ENCODE measurements at regions not wholly inside any gene's neighbourhood (a gene's known extent, or its start where the extent isn't known, plus 50 kb on each side); places are given as distances from the start of the nearest gene placed in this dataset.

DNA sequence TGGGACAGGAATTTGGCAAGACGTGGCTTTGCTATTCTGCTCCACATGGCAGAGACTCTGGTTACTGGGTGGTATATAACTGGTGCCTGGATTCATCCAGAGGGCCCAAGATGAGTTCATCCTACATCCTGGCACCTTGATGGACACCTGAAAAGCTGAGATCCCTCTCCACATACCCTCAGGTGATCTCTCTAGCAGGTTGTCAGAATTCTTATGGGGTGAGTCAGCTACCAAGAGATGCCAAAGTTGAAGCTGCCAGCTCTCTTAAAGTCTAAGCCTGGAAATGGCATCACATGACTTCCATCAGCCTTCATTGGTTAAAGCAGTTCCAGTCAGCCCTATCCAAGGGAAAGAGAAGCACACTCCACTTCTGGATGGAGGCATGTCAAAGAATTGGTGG, 300.7 kb upstream of the SEL1L start:
- Histone ChIP-seq H3K79me2 (ENCODE audit: control insufficient read depth, insufficient read depth, low read length, unreplicated experiment) (no peaks in the 10 kb centered on the region), H3K4me3 (ENCODE audit: low read depth, low read length) (no peak overlapping the region), H2AFZ (ENCODE audit: low read length, unreplicated experiment) (no peak overlapping the region), H3K27me3 (ENCODE audit: insufficient read depth, low read length) (no peaks in the 10 kb centered on the region), H3K36me3 (ENCODE audit: insufficient read depth, low read length) (no peaks in the 10 kb centered on the region), H3K4me1 (ENCODE audit: control insufficient read depth, insufficient read depth, low read length, unreplicated experiment) (no peaks in the 10 kb centered on the region), H3K27ac (ENCODE audit: low read depth, low read length) (no peak overlapping the region)

DNA sequence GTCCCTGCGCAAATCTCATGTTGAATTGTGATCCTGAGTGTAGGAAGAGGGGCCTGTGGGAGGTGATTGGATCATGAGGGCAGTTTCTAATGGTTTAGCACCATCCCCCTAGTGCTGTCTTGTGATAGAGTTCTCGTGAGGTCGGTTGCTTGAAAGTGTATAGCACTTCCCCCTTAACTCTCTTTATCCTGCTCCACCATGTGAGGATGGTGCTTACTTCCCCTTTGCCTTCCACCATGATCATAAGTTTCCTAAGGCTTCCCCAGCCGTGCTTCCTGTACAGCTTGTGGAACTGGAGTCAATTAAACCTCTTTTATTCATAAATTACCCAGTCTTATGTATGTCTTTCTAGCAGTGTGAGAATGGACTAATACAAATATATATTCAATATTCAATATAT, 303.7 kb upstream of the SEL1L start:
- Histone ChIP-seq H3K4me1 (ENCODE audit: control insufficient read depth, insufficient read depth, low read length, unreplicated experiment) (no peaks in the 10 kb centered on the region), H3K4me3 (ENCODE audit: low read depth, low read length) (no peak overlapping the region), H3K27ac (ENCODE audit: low read depth, low read length) (no peak overlapping the region), H3K79me2 (ENCODE audit: control insufficient read depth, insufficient read depth, low read length, unreplicated experiment) (no peaks in the 10 kb centered on the region), H3K36me3 (ENCODE audit: insufficient read depth, low read length) (no peaks in the 10 kb centered on the region), H2AFZ (ENCODE audit: low read length, unreplicated experiment) (no peak overlapping the region), H3K27me3 (ENCODE audit: insufficient read depth, low read length) (no peaks in the 10 kb centered on the region)

DNA sequence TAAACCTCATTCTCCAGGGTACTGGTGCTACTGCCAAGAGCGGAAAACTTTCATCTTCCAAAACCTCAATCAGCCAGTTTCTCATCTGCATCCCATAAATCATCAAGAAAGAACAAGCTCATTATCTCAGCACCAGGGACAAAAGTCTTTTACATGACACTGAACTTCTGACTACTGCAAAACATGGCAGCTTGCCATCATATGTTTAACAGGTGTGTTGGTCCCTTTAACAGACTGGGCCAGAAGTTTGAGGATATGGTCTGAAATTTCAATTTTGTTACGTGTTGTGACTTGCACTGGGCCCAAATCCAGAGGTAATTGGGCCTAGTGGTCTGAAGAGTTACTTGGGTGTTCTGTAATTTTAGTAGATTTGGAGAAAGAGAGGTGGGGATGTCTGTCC, 305.4 kb upstream of the SEL1L start:
- Histone ChIP-seq H2AFZ (ENCODE audit: low read length, unreplicated experiment) (no peak overlapping the region), H3K4me1 (ENCODE audit: control insufficient read depth, insufficient read depth, low read length, unreplicated experiment) (no peaks in the 10 kb centered on the region), H3K4me3 (ENCODE audit: low read depth, low read length) (no peak overlapping the region), H3K27me3 (ENCODE audit: insufficient read depth, low read length) (no peaks in the 10 kb centered on the region), H3K79me2 (ENCODE audit: control insufficient read depth, insufficient read depth, low read length, unreplicated experiment) (no peaks in the 10 kb centered on the region), H3K36me3 (ENCODE audit: insufficient read depth, low read length) (no peaks in the 10 kb centered on the region), H3K27ac (ENCODE audit: low read depth, low read length) (no peak overlapping the region)

DNA sequence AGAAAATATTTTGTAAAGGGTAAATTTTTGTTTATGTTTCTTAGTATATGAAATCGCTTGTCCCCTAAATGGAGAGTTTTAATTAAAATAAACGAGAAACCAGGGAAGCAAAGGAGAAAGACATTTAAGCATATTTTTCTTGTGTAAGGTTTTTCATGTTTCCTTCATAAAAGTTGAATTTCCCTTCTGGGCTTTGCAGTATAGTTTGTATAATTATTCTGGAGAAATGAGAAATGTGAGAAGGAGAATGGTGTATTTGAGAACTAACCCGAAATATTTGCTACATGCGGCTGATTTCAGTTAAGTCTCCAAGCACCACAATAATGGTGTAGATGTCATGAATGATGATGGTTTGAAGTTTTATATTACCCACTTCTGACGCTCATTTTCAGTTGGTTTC, 307.7 kb upstream of the SEL1L start:
- Histone ChIP-seq H2AFZ (ENCODE audit: low read length, unreplicated experiment) (no peak overlapping the region), H3K36me3 (ENCODE audit: insufficient read depth, low read length) (no peaks in the 10 kb centered on the region), H3K79me2 (ENCODE audit: control insufficient read depth, insufficient read depth, low read length, unreplicated experiment) (no peaks in the 10 kb centered on the region)

DNA sequence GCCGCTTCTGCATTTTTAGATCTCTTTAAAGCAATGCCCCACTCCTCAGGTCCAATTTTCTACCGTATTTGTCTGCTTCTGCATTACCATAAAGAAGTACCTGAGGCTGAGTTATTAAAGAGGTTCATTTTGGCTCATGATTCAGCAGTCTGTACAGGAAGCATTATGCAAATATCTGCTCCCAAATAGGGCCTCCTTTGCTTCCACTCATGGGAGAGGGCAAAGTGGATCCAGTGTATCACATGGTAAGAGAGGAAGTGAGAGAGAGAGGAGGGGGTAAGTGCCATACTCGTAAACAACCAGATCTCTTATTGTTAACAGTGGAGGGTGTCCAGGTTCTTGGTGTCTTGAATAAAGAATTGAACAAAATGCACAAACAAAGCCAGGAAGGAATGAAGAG, 316.1 kb upstream of the SEL1L start:
- Histone ChIP-seq H3K27ac (ENCODE audit: low read depth, low read length) (no peak overlapping the region), H2AFZ (ENCODE audit: low read length, unreplicated experiment) (no peak overlapping the region), H3K4me1 (ENCODE audit: control insufficient read depth, insufficient read depth, low read length, unreplicated experiment) (no peaks in the 10 kb centered on the region), H3K36me3 (ENCODE audit: insufficient read depth, low read length) (no peaks in the 10 kb centered on the region), H3K79me2 (ENCODE audit: control insufficient read depth, insufficient read depth, low read length, unreplicated experiment) (no peaks in the 10 kb centered on the region), H3K27me3 (ENCODE audit: insufficient read depth, low read length) (no peaks in the 10 kb centered on the region), H3K4me3 (ENCODE audit: low read depth, low read length) (no peak overlapping the region)

More for the DNA sequence above, 307.7 kb upstream of the SEL1L start:
- no peaks in the 10 kb centered on the region for H3K4me1 ChIP-seq (ENCODE audit: control insufficient read depth, insufficient read depth, low read length, unreplicated experiment)
- no peaks in the 10 kb centered on the region for H3K27me3 ChIP-seq (ENCODE audit: insufficient read depth, low read length)
- H3K4me3 ChIP-seq (ENCODE audit: low read depth, low read length) = no peak overlapping the region
- H3K27ac ChIP-seq (ENCODE audit: low read depth, low read length) = no peak overlapping the region

DNA sequence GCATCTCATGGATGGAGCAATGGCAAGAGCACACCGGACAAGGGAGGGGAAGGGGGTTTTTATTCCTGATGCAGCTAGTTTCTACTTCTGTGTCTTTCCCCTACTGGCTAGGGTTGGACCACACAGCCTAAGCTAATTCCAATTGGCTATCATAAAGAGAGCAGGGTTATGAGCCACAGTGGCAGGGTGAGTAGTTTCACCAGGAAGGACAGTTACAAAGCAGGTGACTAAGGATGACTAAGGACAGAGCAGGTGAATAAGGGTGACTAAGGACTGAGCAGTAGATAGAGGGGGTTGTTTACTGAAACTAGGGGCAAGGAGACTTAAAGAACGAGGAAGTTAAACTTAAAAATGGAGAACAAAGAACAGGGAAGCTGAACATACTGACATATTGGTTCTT, 321.4 kb upstream of the SEL1L start:
- H3K27me3 ChIP-seq (ENCODE audit: insufficient read depth, low read length) = no peaks in the 10 kb centered on the region
- H3K79me2 ChIP-seq (ENCODE audit: control insufficient read depth, insufficient read depth, low read length, unreplicated experiment) = no peaks in the 10 kb centered on the region
- H3K36me3 ChIP-seq (ENCODE audit: insufficient read depth, low read length) = no peaks in the 10 kb centered on the region
- H3K27ac ChIP-seq (ENCODE audit: low read depth, low read length) = no peak overlapping the region
- H3K4me3 ChIP-seq (ENCODE audit: low read depth, low read length) = no peak overlapping the region
- H3K4me1 ChIP-seq (ENCODE audit: control insufficient read depth, insufficient read depth, low read length, unreplicated experiment) = no peaks in the 10 kb centered on the region
- H2AFZ ChIP-seq (ENCODE audit: low read length, unreplicated experiment) = no peak overlapping the region

DNA sequence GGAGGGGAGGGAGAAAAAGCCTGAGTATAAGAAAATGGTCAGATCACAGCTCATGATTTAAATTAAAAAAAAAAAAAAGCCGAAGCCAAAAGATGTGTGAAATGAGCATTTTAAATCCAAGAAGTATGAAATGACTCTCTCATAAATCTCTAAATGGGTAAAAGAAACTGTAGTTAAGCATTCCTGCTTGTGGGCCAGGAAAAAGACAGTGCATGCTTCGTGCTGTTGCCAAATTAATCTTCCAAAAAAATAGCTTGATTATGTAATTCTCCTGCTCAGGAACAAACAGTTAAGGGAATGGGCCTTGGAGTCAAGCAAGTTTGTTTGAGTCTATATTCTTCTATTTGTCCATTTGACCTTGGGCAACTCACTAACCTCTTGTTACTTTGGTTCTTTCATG, 325.4 kb upstream of the SEL1L start:
- Histone ChIP-seq H3K4me3 (ENCODE audit: low read depth, low read length) (no peak overlapping the region), H3K79me2 (ENCODE audit: control insufficient read depth, insufficient read depth, low read length, unreplicated experiment) (no peaks in the 10 kb centered on the region), H2AFZ (ENCODE audit: low read length, unreplicated experiment) (no peak overlapping the region), H3K27ac (ENCODE audit: low read depth, low read length) (no peak overlapping the region), H3K27me3 (ENCODE audit: insufficient read depth, low read length) (no peaks in the 10 kb centered on the region), H3K4me1 (ENCODE audit: control insufficient read depth, insufficient read depth, low read length, unreplicated experiment) (no peaks in the 10 kb centered on the region), H3K36me3 (ENCODE audit: insufficient read depth, low read length) (no peaks in the 10 kb centered on the region)

DNA sequence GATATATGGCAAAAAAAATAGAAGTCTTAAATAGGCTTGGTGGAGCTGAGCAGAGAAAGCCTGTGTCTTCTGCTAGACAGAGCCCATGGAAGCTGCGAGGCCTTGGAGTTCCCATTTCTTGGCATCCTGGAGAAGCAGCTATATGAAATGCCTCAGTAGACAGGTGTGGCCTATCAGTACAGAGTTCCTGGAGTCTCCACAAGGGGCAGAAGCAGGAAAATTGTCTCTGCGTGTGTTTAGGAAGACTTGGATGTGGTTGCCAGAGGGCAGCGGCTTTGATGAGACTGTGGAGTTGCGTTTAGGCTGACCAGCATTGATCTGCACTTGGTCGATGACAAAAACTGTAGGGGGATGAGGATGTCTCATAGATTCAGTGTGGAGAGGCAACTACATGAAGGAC, 334.5 kb upstream of the SEL1L start:
- H3K27ac ChIP-seq (ENCODE audit: low read depth, low read length) = no peak overlapping the region
- H3K79me2 ChIP-seq (ENCODE audit: control insufficient read depth, insufficient read depth, low read length, unreplicated experiment) = no peaks in the 10 kb centered on the region
- no peak overlapping the region for H2AFZ ChIP-seq (ENCODE audit: low read length, unreplicated experiment)
- H3K36me3 ChIP-seq (ENCODE audit: insufficient read depth, low read length) = no peaks in the 10 kb centered on the region
- no peaks in the 10 kb centered on the region for H3K27me3 ChIP-seq (ENCODE audit: insufficient read depth, low read length)
- no peak overlapping the region for H3K4me3 ChIP-seq (ENCODE audit: low read depth, low read length)
- no peaks in the 10 kb centered on the region for H3K4me1 ChIP-seq (ENCODE audit: control insufficient read depth, insufficient read depth, low read length, unreplicated experiment)

DNA sequence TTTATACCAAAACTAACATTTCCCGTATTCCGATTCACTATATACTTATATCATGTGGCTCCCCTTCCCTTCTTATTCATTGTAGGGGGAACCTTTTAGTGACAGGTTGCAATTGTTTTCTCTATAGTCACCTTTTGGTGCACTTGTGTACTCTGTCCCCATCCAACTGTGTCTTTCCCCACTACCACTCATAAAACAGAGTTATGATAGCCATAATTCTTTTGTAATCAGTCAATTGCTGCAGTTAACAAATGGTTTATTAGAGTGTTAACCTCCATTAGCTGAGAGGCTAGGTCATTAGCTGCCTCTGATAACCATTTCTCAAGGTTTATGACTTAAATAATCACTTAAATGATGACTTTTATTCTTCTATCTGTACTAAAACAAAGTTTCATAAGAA, 338.1 kb upstream of the SEL1L start:
- H3K4me3 ChIP-seq (ENCODE audit: low read depth, low read length) = no peak overlapping the region
- H2AFZ ChIP-seq (ENCODE audit: low read length, unreplicated experiment) = no peak overlapping the region

DNA sequence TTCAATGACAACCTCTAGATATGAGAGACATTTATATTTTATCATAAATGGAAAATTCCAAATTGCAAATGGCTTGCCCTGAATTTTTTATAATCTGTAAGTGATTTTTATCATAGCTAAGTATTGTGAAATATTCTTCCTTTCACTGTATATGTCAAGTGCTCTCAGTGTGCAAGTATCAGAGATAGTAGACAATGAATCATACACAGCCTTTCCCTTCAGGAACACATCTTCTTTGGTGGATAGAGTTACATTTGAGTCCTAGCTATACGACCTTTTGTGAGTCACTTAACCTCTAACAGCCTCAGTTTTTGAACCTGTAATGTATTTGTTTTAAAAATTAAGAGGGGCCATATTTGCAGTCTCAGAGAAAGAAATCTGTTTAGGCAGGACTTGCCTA, 350.7 kb upstream of the SEL1L start:
- no peaks in the 10 kb centered on the region for H3K36me3 ChIP-seq (ENCODE audit: insufficient read depth, low read length)
- no peak overlapping the region for H2AFZ ChIP-seq (ENCODE audit: low read length, unreplicated experiment)
- H3K4me1 ChIP-seq (ENCODE audit: control insufficient read depth, insufficient read depth, low read length, unreplicated experiment) = no peaks in the 10 kb centered on the region
- no peak overlapping the region for H3K27ac ChIP-seq (ENCODE audit: low read depth, low read length)
- no peaks in the 10 kb centered on the region for H3K79me2 ChIP-seq (ENCODE audit: control insufficient read depth, insufficient read depth, low read length, unreplicated experiment)
- H3K27me3 ChIP-seq (ENCODE audit: insufficient read depth, low read length) = no peaks in the 10 kb centered on the region
- no peak overlapping the region for H3K4me3 ChIP-seq (ENCODE audit: low read depth, low read length)

More for the DNA sequence above, 338.1 kb upstream of the SEL1L start:
- no peaks in the 10 kb centered on the region for H3K79me2 ChIP-seq (ENCODE audit: control insufficient read depth, insufficient read depth, low read length, unreplicated experiment)
- H3K4me1 ChIP-seq (ENCODE audit: control insufficient read depth, insufficient read depth, low read length, unreplicated experiment) = no peaks in the 10 kb centered on the region
- no peaks in the 10 kb centered on the region for H3K36me3 ChIP-seq (ENCODE audit: insufficient read depth, low read length)
- H3K27ac ChIP-seq (ENCODE audit: low read depth, low read length) = no peak overlapping the region
- H3K27me3 ChIP-seq (ENCODE audit: insufficient read depth, low read length) = no peaks in the 10 kb centered on the region

DNA sequence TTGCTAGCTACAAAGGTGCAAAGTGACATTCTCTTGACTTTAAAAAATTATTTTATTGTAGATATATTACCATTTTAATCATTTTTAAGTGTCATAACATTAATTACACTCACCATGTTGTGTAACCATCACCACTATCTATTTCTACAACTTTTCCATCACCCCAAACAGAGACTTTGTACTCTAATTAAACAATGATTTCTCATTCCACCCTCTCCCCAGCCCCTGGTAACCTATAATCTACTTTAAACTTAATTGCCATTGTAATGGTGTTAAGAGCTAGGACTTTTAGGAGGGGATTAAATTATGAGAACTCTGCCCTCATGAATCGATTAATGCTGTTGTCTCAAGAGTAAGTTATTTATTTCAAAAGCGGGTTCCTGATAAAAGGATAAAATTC, 352.9 kb upstream of the SEL1L start:
- no peak overlapping the region for H3K27ac ChIP-seq (ENCODE audit: low read depth, low read length)
- no peaks in the 10 kb centered on the region for H3K4me1 ChIP-seq (ENCODE audit: control insufficient read depth, insufficient read depth, low read length, unreplicated experiment)
- no peaks in the 10 kb centered on the region for H3K36me3 ChIP-seq (ENCODE audit: insufficient read depth, low read length)
- no peaks in the 10 kb centered on the region for H3K27me3 ChIP-seq (ENCODE audit: insufficient read depth, low read length)
- no peaks in the 10 kb centered on the region for H3K79me2 ChIP-seq (ENCODE audit: control insufficient read depth, insufficient read depth, low read length, unreplicated experiment)
- no peak overlapping the region for H3K4me3 ChIP-seq (ENCODE audit: low read depth, low read length)
- H2AFZ ChIP-seq (ENCODE audit: low read length, unreplicated experiment) = no peak overlapping the region

DNA sequence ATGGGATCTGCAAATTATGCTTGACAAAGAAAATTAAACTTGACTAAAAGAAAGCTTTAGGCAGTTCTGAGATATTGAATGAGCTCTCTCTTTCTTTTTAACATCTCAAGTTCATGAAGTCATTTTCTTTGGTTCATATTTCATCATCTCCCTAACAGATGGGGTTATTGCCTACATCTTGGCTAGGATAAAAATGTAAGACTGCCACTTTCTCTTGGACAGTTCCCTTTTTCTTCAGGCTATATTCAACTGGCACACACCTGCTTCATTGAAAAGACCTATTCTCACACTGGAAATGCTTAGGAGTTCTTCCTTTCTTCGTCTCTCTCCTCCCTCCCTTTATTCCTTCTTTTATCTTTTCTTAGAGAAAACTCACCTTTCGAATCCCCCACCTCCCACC, 355.9 kb upstream of the SEL1L start:
- Histone ChIP-seq H3K4me3 (ENCODE audit: low read depth, low read length) (no peak overlapping the region), H3K4me1 (ENCODE audit: control insufficient read depth, insufficient read depth, low read length, unreplicated experiment) (no peaks in the 10 kb centered on the region), H2AFZ (ENCODE audit: low read length, unreplicated experiment) (no peak overlapping the region), H3K36me3 (ENCODE audit: insufficient read depth, low read length) (no peaks in the 10 kb centered on the region), H3K27me3 (ENCODE audit: insufficient read depth, low read length) (no peaks in the 10 kb centered on the region), H3K27ac (ENCODE audit: low read depth, low read length) (no peak overlapping the region), H3K79me2 (ENCODE audit: control insufficient read depth, insufficient read depth, low read length, unreplicated experiment) (no peaks in the 10 kb centered on the region)

All from ACC112 (cell line).